ENCODE measurements at regions not wholly inside any gene's neighbourhood (a gene's known extent, or its start where the extent isn't known, plus 50 kb on each side); places are given as distances from the start of the nearest gene placed in this dataset.
"Not testable (repeated sequence)": the region's sequence is repeated elsewhere in the genome, so short reads cannot be mapped to it uniquely, and the experiment has no call there.

DNA sequence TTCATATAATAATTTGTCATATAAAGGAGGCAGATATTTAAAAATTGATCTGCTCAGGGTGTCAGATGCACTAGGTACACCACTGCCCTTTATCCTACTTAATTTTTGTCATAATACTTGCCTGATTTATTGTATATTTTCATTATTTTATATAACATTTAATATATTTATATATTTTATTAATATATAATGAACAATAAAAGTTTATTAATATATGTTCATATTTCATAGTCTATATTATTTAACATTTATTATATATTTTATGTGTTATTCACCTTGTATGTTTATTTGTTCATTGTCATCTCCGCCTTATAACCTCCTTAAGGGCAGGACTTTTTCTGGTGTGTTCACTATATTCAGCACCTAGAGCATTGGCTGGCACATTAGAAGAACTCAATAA is 232.4 kb upstream of the AMIGO2 start:
- Histone ChIP-seq H3K36me3 (ENCODE audit: control insufficient read depth, insufficient read depth, low read length) (no peaks in the 10 kb centered on the region), H3K9me3 (ENCODE audit: control insufficient read depth, insufficient read depth, low read length) (no peaks in the 10 kb centered on the region), H3K27me3 (ENCODE audit: control insufficient read depth, insufficient read depth, low read length) (no peaks in the 10 kb centered on the region), H3K4me1 (ENCODE audit: control insufficient read depth, insufficient read depth, low read length) (no peaks in the 10 kb centered on the region), H3K4me3 (ENCODE audit: low read length) (no peak overlapping the region), H3K27ac (ENCODE audit: low read length) (no peak overlapping the region)
- no peak for DNase-seq (ENCODE audit: low read depth, low spot score)
- no CpG with 5 or more reads among the region's 1 CpG for WGBS (ENCODE audit: insufficient coverage, insufficient read length)

GRCh38 chr12:47311568-47311967 is 231.8 kb upstream of the AMIGO2 start:
- no peak overlapping the region for H3K4me3 ChIP-seq (ENCODE audit: low read length)
- H3K27ac ChIP-seq (ENCODE audit: low read length), result no peak overlapping the region
- H3K9me3 ChIP-seq (ENCODE audit: control insufficient read depth, insufficient read depth, low read length), result no peaks in the 10 kb centered on the region
- H3K4me1 ChIP-seq (ENCODE audit: control insufficient read depth, insufficient read depth, low read length), result no peaks in the 10 kb centered on the region
- H3K36me3 ChIP-seq (ENCODE audit: control insufficient read depth, insufficient read depth, low read length), result no peaks in the 10 kb centered on the region
- DNase-seq (ENCODE audit: low read depth, low spot score), result no peak
- H3K27me3 ChIP-seq (ENCODE audit: control insufficient read depth, insufficient read depth, low read length), result no peaks in the 10 kb centered on the region
- no CpG with 5 or more reads among the region's 4 CpGs for WGBS (ENCODE audit: insufficient coverage, insufficient read length)

GRCh38 chr12:47311010-47311409 is 231.3 kb upstream of the AMIGO2 start:
- no peak for DNase-seq (ENCODE audit: low read depth, low spot score)
- Histone ChIP-seq H3K9me3 (ENCODE audit: control insufficient read depth, insufficient read depth, low read length) (no peaks in the 10 kb centered on the region), H3K27me3 (ENCODE audit: control insufficient read depth, insufficient read depth, low read length) (no peaks in the 10 kb centered on the region), H3K4me3 (ENCODE audit: low read length) (no peak overlapping the region), H3K4me1 (ENCODE audit: control insufficient read depth, insufficient read depth, low read length) (no peaks in the 10 kb centered on the region), H3K27ac (ENCODE audit: low read length) (no peak overlapping the region), H3K36me3 (ENCODE audit: control insufficient read depth, insufficient read depth, low read length) (no peaks in the 10 kb centered on the region)

DNA sequence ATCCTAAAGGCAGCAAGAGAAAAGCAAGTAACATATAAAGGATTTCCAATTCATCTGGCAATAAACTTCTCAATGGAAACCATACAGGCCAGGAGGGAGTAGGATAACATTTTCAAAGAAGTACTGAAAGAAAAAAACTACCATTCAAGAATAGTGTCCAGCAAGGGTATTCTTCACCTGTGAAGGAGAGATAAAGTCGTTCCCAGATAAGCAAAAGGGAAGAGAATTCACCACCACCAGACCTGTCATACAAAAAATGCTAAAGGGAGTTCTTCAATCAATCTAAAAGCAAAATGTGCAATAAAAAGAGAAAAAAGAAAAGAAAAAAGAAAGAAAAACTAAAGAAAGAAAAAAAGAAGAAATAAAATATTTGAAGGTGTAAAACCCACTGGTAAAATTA is 228.9 kb upstream of the AMIGO2 start:
- no peak for DNase-seq (ENCODE audit: low read depth, low spot score)
- no CpG with 5 or more reads among the region's 1 CpG for WGBS (ENCODE audit: insufficient coverage, insufficient read length)
- Histone ChIP-seq H3K27ac (ENCODE audit: low read length) (no peak overlapping the region), H3K36me3 (ENCODE audit: control insufficient read depth, insufficient read depth, low read length) (no peaks in the 10 kb centered on the region), H3K4me1 (ENCODE audit: control insufficient read depth, insufficient read depth, low read length) (no peaks in the 10 kb centered on the region), H3K27me3 (ENCODE audit: control insufficient read depth, insufficient read depth, low read length) (no peaks in the 10 kb centered on the region), H3K4me3 (ENCODE audit: low read length) (no peak overlapping the region), H3K9me3 (ENCODE audit: control insufficient read depth, insufficient read depth, low read length) (no peaks in the 10 kb centered on the region)

- no CpG with 5 or more reads among the region's 7 CpGs for WGBS (ENCODE audit: insufficient coverage, insufficient read length)
- H3K27me3 ChIP-seq (ENCODE audit: control insufficient read depth, insufficient read depth, low read length), result no peaks in the 10 kb centered on the region
- H3K27ac ChIP-seq (ENCODE audit: low read length), result no peak overlapping the region
Observed at GRCh38 chr12:47307680-47308399, 228.1 kb upstream of the AMIGO2 start.

DNA sequence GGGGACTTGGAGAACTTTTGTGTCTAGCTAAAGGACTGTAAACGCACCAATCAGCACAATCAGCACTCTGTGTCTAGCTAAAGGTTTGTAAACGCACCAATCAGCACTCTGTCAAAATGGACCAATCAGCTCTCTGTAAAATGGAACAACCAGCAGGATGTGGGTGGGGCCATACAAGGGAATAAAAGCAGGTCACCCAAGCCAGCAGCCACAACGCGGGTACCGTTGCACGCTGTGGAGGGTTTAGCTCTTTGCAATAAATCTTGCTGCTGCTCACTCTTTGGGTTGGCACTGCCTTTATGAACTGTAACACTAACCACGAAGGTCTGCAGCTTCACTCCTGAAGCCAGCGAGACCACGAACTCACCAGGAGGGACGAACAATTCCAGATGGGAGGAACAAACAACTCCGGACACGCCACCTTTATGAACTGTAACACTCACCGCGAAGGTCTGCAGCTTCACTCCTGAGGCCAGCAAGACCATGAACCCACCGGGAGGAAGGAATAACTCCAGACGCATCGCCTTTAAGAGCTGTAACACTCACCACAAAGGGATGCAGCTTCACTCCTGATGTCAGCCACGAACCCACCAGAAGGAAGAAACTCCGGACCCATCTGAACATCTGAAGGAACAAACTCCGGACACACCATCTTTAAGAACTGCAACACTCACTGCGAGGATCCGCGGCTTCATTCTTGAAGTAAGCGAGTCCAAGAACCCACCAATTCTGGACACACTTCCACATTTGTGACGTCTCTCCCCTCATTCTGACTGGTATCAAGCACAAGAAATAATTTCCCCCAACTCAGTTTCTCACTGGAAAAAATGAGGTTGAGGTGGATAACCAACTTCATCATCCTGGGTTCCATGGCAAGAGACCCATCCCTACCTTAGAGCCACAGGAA is 227.3 kb upstream of the AMIGO2 start:
- H3K4me3 ChIP-seq (ENCODE audit: low read length); H3K27ac ChIP-seq (ENCODE audit: low read length); H3K36me3 ChIP-seq (ENCODE audit: control insufficient read depth, insufficient read depth, low read length); H3K9me3 ChIP-seq (ENCODE audit: control insufficient read depth, insufficient read depth, low read length); DNase-seq (ENCODE audit: low read depth, low spot score); H3K27me3 ChIP-seq (ENCODE audit: control insufficient read depth, insufficient read depth, low read length); H3K4me1 ChIP-seq (ENCODE audit: control insufficient read depth, insufficient read depth, low read length): not testable (repeated sequence)
- no CpG with 5 or more reads among the region's 25 CpGs for WGBS (ENCODE audit: insufficient coverage, insufficient read length)

More at GRCh38 chr12:47307680-47308399, 228.1 kb upstream of the AMIGO2 start:
- H3K9me3 ChIP-seq (ENCODE audit: control insufficient read depth, insufficient read depth, low read length), result no peaks in the 10 kb centered on the region
- no peaks in the 10 kb centered on the region for H3K36me3 ChIP-seq (ENCODE audit: control insufficient read depth, insufficient read depth, low read length)
- no peak for DNase-seq (ENCODE audit: low read depth, low spot score)
- no peak overlapping the region for H3K4me3 ChIP-seq (ENCODE audit: low read length)
- no peaks in the 10 kb centered on the region for H3K4me1 ChIP-seq (ENCODE audit: control insufficient read depth, insufficient read depth, low read length)

GRCh38 chr12:47306130-47306529 is 226.4 kb upstream of the AMIGO2 start:
- H3K4me1 ChIP-seq (ENCODE audit: control insufficient read depth, insufficient read depth, low read length), result no peaks in the 10 kb centered on the region
- no peaks in the 10 kb centered on the region for H3K27me3 ChIP-seq (ENCODE audit: control insufficient read depth, insufficient read depth, low read length)
- whole genome bisulfite sequencing (ENCODE audit: insufficient coverage, insufficient read length), result no CpG with 5 or more reads among the region's 22 CpGs
- no peaks in the 10 kb centered on the region for H3K36me3 ChIP-seq (ENCODE audit: control insufficient read depth, insufficient read depth, low read length)
- no peak overlapping the region for H3K4me3 ChIP-seq (ENCODE audit: low read length)
- H3K27ac ChIP-seq (ENCODE audit: low read length), result no peak overlapping the region
- no peaks in the 10 kb centered on the region for H3K9me3 ChIP-seq (ENCODE audit: control insufficient read depth, insufficient read depth, low read length)
- no peak for DNase-seq (ENCODE audit: low read depth, low spot score)

GRCh38 chr12:47305464-47305863 is 225.7 kb upstream of the AMIGO2 start:
- no CpG with 5 or more reads among the region's 11 CpGs for WGBS (ENCODE audit: insufficient coverage, insufficient read length)
- no peak overlapping the region for H3K27ac ChIP-seq (ENCODE audit: low read length)
- H3K27me3 ChIP-seq (ENCODE audit: control insufficient read depth, insufficient read depth, low read length), result no peaks in the 10 kb centered on the region
- DNase-seq (ENCODE audit: low read depth, low spot score), result no peak
- no peak overlapping the region for H3K4me3 ChIP-seq (ENCODE audit: low read length)
- H3K9me3 ChIP-seq (ENCODE audit: control insufficient read depth, insufficient read depth, low read length), result no peaks in the 10 kb centered on the region
- no peaks in the 10 kb centered on the region for H3K4me1 ChIP-seq (ENCODE audit: control insufficient read depth, insufficient read depth, low read length)
- no peaks in the 10 kb centered on the region for H3K36me3 ChIP-seq (ENCODE audit: control insufficient read depth, insufficient read depth, low read length)

DNA sequence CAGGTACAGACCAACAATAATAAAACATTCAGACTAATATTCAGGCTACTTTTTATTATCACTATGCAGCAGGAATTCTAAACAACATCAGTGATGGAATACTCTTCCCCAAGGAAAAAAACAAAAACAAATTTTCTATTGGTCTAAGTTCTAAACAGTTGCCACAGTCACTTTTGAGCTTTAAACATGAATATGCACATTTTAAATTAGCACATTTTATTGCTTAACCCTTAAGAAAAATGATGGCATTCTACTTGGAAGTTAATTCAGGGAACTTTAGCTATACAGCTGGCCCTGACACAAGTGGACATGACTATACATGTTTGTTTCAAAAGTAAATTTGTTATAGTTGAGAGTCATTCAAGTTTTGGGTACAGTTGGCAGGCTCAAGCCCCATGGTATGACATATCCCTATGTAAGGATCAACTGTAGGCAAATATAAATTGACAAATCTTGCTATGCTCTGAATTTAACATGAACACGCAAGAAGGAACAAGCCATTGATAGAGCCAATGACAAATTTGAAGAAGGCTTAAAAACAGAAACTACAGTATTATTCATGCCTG is 224.3 kb upstream of the AMIGO2 start:
- H3K27me3 ChIP-seq (ENCODE audit: control insufficient read depth, insufficient read depth, low read length), result no peaks in the 10 kb centered on the region
- H3K36me3 ChIP-seq (ENCODE audit: control insufficient read depth, insufficient read depth, low read length), result no peaks in the 10 kb centered on the region
- WGBS (ENCODE audit: insufficient coverage, insufficient read length), result no CpG with 5 or more reads among the region's 1 CpG
- H3K9me3 ChIP-seq (ENCODE audit: control insufficient read depth, insufficient read depth, low read length), result no peaks in the 10 kb centered on the region
- no peaks in the 10 kb centered on the region for H3K4me1 ChIP-seq (ENCODE audit: control insufficient read depth, insufficient read depth, low read length)
- no peak overlapping the region for H3K4me3 ChIP-seq (ENCODE audit: low read length)
- DNase-seq (ENCODE audit: low read depth, low spot score), result no peak
- H3K27ac ChIP-seq (ENCODE audit: low read length), result no peak overlapping the region

DNA sequence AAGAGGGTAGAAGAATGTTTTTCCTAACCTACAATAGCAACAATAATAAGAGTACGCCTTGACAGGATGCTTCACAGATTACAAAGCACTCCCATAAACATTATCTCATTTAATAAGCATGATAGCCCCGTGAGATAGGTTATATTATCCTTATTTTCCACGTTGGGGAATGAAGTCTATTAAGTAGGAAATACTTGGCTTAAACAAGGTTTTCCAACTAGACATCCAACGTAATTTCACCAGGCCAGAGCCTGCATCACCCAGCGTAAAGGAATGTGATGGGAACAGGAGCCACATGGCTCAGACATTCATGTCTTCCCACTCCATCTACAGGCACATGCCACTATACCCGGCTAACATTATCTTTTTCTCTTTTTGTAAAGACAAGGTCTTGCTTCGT is 223.4 kb upstream of the AMIGO2 start:
- no peak overlapping the region for H3K4me3 ChIP-seq (ENCODE audit: low read length)
- H3K9me3 ChIP-seq (ENCODE audit: control insufficient read depth, insufficient read depth, low read length), result no peaks in the 10 kb centered on the region
- H3K27ac ChIP-seq (ENCODE audit: low read length), result no peak overlapping the region
- no peaks in the 10 kb centered on the region for H3K27me3 ChIP-seq (ENCODE audit: control insufficient read depth, insufficient read depth, low read length)
- no peaks in the 10 kb centered on the region for H3K36me3 ChIP-seq (ENCODE audit: control insufficient read depth, insufficient read depth, low read length)
- DNase-seq (ENCODE audit: low read depth, low spot score), result no peak
- no peaks in the 10 kb centered on the region for H3K4me1 ChIP-seq (ENCODE audit: control insufficient read depth, insufficient read depth, low read length)
- WGBS (ENCODE audit: insufficient coverage, insufficient read length), result no CpG with 5 or more reads among the region's 7 CpGs

Measured in iPS DF 6.9 (cell line).